ENCODE measurements at regions not wholly inside any gene's neighbourhood (a gene's known extent, or its start where the extent isn't known, plus 50 kb on each side); places are given as distances from the start of the nearest gene placed in this dataset.

DNA sequence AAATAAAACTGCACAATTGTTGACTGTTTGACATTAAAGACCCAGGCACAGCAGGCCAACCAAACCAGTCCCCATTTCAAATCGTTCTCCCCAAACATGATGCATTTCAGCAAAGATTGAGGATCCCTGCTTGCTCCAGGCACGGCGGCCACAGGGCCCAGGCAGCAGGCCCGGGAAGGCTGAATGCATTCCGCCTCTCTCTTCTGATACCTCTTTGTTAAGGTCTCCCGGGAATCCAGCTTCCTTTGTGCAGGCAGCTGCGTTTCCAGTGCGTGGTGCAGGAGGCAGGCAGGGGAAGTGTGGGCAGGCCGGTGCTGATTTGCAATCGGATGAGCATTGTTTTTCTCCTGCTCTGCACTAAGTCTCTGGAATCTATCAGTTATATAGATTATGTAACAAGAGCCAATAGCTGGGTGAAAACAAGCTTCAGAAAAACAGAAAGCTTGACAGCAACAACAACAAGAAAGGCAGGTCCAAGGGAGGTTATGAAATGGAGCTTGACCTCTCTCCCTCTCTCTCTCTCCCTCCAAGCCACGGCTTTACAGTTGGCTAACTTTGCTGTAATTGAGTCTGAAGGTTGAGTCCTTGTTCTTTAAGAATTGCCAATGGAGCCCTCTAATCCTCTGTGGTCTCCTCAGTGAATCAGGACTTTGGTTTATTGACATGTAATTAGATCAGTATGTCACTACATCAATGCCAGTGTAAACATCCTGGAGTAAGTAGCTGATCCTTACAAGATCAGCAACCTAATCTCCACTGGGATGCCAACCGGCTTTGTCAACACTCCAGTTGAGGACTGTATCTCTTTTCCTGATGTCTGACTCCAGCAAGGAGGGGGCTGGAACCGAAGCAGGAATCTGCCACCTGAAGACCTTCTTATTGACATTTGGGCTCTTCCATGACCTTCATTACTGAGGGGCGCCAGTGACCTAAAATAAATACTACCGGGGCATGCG, 338.0 kb downstream of the TEX29 start:
- DNase-seq (ENCODE audit: low read depth) = no peak
- TF ChIP-seq, protein P1, sequence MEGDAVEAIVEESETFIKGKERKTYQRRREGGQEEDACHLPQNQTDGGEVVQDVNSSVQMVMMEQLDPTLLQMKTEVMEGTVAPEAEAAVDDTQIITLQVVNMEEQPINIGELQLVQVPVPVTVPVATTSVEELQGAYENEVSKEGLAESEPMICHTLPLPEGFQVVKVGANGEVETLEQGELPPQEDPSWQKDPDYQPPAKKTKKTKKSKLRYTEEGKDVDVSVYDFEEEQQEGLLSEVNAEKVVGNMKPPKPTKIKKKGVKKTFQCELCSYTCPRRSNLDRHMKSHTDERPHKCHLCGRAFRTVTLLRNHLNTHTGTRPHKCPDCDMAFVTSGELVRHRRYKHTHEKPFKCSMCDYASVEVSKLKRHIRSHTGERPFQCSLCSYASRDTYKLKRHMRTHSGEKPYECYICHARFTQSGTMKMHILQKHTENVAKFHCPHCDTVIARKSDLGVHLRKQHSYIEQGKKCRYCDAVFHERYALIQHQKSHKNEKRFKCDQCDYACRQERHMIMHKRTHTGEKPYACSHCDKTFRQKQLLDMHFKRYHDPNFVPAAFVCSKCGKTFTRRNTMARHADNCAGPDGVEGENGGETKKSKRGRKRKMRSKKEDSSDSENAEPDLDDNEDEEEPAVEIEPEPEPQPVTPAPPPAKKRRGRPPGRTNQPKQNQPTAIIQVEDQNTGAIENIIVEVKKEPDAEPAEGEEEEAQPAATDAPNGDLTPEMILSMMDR (IDR thresholded peaks at IDR 0.05; ENCODE audit: control insufficient read depth, insufficient read depth, low read depth, low read length, missing control alignments) = no peak
- no peak overlapping the region for H3K4me3 ChIP-seq (ENCODE audit: control insufficient read depth, low read depth, low read length)

DNA sequence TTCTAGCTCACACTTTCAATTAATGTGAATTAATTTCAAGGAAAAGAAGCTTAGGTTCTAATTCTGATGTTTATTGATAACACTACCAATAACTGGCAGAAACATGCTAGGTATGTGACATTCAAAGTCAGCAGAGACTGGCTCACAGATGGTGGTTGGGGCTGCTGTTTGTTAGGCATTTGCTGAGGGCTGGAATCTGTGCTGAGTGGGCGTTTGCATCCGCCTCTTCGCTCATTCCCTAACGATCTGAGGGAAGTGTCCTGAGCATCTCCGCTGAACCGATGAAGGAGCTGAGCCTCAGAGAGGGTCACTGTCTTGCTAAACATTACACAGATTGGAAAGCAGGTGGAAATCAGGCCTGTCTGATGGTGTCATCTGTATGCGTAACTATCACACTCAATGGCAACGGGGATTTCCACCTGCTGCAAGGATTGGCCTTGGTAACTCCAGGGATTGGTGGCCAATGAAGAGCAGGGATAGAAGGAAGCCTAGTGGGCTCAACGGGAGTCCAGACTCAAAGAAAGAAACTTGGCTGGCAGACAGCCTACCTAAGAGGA, 338.9 kb downstream of the TEX29 start:
- TF ChIP-seq, protein P1 (IDR thresholded peaks at IDR 0.05; ENCODE audit: control insufficient read depth, insufficient read depth, low read depth, low read length, missing control alignments) = no peak

GRCh38 chr13:111659842-111660241, 339.4 kb downstream of the TEX29 start:
- TF ChIP-seq, protein P1 (IDR thresholded peaks at IDR 0.05; ENCODE audit: control insufficient read depth, insufficient read depth, low read depth, low read length, missing control alignments) = no peak
- H3K4me3 ChIP-seq (ENCODE audit: control insufficient read depth, low read depth, low read length) = no peak overlapping the region
- DNase-seq (ENCODE audit: low read depth) = no peak

More for the DNA sequence above, 338.9 kb downstream of the TEX29 start:
- H3K4me3 ChIP-seq (ENCODE audit: control insufficient read depth, low read depth, low read length) = no peak overlapping the region
- DNase-seq (ENCODE audit: low read depth) = no peak

DNA sequence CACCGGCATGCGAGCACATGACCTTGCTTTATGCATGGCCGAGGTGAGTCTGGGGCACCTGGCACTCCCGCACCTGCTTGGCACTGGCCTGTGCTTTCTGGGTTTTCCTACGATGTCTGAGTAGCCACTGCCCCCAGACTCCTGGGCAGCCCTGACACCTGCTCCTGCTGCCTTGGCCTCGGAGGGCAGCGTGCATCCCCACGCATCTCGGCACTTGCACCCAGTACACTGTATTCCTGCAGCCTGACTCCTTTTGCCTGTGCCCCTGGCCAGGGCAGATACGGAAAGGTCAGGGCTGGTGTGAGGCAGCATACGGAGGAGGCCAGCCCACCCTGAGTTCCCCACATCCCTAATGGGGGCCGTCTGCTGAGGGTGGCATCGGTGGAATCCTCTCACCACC, 340.6 kb downstream of the TEX29 start:
- no peak for DNase-seq (ENCODE audit: low read depth)
- H3K4me3 ChIP-seq (ENCODE audit: control insufficient read depth, low read depth, low read length) = no peak overlapping the region
- TF ChIP-seq, protein P1 (IDR thresholded peaks at IDR 0.05; ENCODE audit: control insufficient read depth, insufficient read depth, low read depth, low read length, missing control alignments) = no peak

DNA sequence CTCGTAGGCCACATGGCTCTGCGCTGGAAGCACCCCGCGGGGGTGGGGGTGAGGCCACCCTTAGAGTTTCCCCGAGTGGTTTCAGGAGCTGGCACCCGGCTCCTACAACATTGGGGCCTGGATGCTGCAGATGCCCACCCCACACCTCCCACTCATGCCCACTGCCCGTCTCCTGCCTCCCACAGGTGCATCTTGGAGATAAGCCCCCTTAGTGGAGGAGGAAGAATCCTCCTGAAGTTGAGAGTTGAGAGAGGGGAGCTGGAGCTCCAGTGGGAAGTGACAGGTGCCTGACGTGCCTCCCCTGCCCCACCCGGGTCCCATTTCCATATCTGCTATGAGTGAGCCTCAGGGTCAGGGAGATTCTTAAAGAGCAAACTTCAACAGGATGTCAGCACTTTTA, 341.3 kb downstream of the TEX29 start:
- no peak overlapping the region for H3K4me3 ChIP-seq (ENCODE audit: control insufficient read depth, low read depth, low read length)
- TF ChIP-seq, protein P1 (IDR thresholded peaks at IDR 0.05; ENCODE audit: control insufficient read depth, insufficient read depth, low read depth, low read length, missing control alignments) = no peak
- no peak for DNase-seq (ENCODE audit: low read depth)

GRCh38 chr13:111662451-111662850, 342.0 kb downstream of the TEX29 start:
- H3K4me3 ChIP-seq (ENCODE audit: control insufficient read depth, low read depth, low read length) = no peak overlapping the region
- TF ChIP-seq, protein P1 (IDR thresholded peaks at IDR 0.05; ENCODE audit: control insufficient read depth, insufficient read depth, low read depth, low read length, missing control alignments) = no peak
- no peak for DNase-seq (ENCODE audit: low read depth)

Measured in AG09309 (cell line).